ENCODE measurements at regions not wholly inside any gene's neighbourhood (a gene's known extent, or its start where the extent isn't known, plus 50 kb on each side); places are given as distances from the start of the nearest gene placed in this dataset.
"Not testable (repeated sequence)": the region's sequence is repeated elsewhere in the genome, so short reads cannot be mapped to it uniquely, and the experiment has no call there.

DNA sequence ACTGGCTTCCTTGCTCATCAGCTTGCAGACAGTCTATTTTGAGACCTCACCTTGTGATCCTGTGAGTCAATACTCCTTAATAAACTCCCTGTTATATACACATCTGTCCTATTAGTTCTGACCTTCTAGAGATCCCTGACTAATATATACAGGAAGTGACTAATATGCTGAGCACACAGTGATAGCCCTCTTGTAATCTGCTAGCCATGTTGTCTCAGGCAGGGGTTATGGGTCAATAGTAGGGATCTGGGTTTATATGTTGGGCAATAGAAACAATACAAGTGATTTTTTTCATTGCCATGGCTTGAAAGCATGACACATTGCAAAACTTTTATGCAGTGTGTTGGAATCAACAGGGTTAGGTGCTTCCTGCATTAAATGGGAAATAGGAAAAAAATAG lies 562.2 kb downstream of the GALC start:
- DNase-seq (ENCODE audit: low spot score): no peak

DNA sequence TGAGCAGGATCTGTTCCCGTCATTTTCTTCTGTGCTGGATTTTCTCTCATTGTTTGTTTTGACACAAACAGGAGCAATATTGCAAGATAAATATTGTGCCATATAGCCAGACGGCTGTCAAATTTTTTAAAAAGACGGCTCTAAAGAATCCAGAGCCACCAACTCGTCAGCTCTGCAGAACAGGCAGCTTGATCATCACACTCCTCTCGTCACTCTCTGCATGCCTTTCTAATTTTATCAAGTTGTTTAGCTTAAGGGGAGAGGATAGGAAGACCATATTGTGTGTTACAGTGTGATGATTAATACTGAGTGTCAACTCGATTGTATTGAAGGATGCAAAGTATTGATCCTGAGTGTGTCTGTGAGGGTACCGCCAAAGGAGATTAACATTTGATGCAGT lies 562.8 kb downstream of the GALC start:
- DNase-seq (ENCODE audit: low spot score): no peak

DNA sequence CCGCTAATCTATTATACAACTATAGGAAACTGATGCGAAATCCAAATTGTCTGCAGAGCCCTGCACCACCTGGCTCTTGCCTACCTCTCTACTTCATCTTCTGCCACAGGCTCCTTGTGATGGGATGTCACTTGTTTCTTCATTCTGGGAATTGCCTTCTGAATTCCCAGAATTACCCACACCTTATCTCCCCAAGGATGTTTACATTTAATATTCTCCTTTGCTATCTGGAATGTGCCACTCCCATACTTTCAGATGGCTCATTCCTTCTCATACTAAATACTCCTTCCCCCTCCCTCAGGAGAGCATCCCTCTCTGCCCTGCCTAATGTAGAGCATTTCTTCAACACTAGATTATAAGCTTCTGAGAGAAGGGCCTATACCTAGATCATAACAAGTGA lies 573.1 kb downstream of the GALC start:
- DNase-seq (ENCODE audit: low spot score): no peak

DNA sequence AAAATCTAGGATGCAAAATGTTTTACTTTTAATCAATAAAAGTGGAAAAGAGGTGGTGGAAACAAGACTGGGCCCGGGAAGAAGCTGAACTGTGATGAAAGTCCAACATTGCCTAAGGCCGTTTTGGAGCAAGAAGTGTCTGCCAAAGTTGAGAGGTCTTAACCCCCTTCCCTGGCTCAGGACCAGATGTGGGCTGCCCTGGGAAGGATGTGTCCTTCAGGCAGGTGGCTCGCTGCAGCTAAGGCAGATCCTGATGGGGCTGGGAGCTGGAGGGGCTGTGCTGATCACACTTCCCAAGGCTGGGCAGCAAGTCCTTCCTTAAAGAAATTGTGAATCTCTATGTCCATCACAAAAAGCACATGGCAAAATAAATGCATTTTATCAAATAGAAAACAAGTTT lies 581.6 kb downstream of the GALC start:
- DNase-seq (ENCODE audit: low spot score): no peak

DNA sequence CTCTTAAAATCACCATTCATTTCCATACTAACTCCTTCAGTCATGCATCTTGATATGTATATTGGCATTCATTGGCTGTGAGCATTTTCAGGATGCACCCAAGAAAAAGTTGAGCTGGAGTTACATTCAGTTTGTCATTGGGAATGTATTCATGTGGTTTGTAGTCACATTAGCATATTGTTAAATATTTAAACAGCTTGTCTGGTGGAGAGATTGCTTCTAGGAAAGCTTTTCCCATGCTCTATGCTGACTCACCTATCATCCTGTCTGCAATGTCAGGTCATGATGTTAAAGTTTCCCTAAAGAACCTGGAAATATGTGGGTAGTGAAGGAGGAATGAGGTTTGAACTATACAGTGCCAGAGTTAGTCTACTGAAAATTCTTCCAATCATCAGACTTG lies 583.6 kb downstream of the GALC start:
- DNase-seq (ENCODE audit: low spot score): no peak

DNA sequence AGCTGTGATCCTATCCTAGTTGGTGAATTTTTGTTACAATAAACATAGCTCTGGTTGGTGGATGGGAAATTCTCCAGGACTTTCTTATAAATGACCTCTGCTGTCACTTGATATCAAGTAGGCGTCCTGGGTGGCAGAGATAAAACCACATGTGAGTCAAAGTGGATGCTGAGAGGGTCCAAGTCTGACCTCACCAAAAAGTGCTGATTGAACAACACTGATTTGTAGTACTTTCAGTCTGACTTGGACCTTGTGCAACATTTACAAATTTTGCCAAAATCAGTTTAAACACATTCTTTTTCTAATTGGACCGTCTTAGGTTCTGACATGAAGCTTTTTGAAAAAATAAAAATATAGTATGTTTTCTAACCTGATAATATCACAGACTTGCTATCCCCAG lies 585.6 kb downstream of the GALC start:
- DNase-seq (ENCODE audit: low spot score): no peak

DNA sequence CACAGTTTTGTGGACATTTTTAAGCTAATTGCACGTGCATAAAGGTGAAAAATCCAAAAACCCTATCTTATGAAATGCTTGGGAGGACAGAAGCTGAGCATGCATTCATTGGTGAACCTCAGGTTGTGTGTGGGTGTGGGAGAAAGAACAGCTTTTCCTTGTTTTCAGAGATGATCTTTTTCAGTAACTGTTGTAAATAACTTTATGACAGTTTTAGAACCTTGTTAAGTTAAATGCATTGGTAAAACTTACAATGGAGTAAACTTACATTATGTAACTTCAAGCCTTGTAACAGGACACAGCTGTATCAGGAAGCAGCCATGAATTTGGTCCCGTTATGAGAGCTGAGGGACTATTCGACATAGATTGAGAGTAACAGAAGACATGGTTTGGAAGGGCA lies 587.4 kb downstream of the GALC start:
- no peak for DNase-seq (ENCODE audit: low spot score)

DNA sequence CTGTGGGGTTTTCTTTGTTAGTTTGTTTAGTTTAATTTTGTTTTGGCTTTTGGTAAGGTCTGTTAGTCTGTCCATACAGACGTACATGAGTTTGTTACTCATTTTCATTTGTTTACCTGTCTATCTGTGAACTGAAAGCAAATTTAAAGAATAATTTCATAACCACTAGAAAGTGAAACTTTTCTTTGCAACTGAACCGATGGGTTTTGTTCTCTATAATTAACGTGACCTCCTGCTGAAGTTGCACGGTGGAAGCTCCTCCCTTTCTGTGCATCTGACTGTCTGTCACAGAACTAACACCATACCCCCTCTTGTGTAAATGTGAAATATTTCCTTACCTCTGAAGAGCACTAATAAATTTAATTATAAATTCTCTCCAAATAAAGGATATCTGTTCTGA lies 595.5 kb downstream of the GALC start:
- no peak for DNase-seq (ENCODE audit: low spot score)

DNA sequence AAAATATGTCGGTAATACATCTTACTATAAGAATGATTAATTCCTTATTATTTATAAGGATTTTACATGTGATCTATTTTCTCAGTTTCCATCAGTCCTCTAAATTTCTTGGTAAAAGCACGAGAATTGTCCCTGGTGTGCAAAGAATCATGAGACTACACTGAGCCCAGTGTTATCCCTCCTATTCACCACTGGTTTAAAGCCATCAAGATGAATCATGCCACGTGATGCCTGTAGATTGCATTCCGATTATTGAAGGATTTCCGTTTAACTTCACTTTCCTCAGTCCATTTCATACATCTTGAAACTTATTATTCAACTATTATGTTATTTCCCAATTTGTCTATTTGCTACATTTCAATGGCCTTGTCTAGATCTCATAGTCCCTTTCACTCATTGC lies 601.9 kb downstream of the GALC start:
- no peak for DNase-seq (ENCODE audit: low spot score)

DNA sequence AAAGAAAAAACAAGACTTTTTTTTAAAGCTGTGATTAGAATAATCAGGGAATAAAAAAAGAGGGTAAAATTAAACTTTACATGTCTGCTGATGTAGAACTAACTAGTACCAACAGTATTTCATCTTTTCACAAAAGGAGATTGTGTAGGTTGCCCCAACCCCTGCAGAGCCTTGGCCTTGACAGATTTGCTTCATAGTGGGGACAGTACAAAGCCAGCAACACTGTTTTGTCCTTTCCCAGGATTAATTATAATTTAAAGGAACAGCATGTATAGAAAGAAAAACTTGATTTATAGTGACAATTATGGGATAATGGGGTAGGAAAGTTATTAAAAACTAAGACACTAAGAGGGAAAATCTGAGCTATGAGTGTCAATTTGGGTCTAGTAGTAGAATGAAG lies 604.0 kb downstream of the GALC start:
- no peak for DNase-seq (ENCODE audit: low spot score)

DNA sequence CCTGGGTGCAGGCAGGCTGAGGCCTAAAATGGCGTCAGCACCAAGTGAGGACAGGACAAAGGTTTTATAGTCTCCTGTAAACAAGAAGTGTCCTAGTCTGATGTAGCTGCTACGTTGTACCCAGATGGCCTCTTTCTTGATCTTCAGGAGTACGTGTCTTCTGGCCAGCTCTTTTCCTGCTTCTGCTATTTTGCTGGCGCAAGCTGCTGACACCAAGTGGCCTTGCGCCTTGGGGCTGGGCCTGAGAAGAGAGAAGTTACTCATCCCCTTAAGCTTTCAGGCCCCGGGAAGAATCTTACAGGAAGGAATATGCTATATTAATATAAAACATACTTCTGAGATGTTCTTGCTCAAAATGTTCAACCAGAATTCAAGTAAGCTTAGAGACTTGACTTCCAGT lies 605.2 kb downstream of the GALC start:
- no peak for DNase-seq (ENCODE audit: low spot score)

DNA sequence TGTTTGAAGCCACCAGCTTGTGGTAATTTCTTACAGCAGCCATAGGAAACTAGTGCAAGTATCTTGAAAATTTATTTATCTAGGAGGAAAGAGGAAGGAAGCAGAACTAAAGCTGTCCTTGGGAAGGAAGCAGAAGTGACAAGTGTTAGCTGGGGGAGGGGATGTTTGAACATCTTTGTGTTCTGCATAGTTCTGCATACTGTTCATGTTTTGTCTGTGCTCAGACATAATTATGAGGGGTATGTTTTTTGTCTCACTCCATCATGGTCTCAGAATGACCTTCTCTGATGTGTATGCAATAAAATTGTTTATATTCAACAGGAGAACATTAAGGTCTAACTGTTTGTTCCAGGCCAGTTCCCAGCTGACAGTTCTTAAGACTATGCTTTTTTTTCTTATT lies 606.5 kb downstream of the GALC start:
- no peak for DNase-seq (ENCODE audit: low spot score)

DNA sequence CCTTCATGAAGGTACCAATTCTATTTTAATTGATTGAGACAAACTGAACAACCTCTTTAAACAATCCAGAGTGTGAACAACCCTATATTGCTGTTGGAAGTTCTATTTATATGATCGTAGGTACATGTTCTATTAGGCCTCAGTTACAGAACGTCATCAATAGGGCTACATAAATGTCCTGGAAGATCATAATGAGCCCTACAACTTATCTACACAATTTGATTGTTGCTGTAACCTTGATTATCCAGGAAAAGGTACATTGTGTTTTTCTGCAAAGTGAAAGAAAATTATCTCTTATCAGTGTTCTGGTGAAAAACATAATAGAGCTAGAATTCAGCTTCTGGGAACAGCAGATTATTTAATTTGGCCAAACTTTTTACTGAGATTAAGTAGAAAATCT lies 612.9 kb downstream of the GALC start:
- DNase-seq (ENCODE audit: low spot score): no peak

DNA sequence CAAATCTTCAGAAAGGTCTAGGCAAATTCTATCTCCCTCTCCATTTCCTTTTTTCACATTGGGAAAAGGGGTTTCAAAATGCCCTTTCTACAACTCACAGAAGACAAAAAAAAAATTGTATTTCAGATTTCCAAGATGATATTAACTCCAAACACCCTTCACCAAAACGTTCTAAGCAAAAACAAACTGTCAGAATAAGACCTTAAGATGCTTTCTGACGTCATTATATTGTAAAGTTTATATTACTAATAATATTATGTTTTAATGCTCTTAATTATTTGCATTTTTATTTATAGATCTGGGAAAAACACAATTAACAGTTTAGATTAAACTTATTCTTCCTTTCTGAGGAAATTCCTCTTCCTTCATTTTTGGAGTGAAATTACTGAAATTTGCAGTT lies 624.2 kb downstream of the GALC start:
- DNase-seq (ENCODE audit: low spot score): no peak

DNA sequence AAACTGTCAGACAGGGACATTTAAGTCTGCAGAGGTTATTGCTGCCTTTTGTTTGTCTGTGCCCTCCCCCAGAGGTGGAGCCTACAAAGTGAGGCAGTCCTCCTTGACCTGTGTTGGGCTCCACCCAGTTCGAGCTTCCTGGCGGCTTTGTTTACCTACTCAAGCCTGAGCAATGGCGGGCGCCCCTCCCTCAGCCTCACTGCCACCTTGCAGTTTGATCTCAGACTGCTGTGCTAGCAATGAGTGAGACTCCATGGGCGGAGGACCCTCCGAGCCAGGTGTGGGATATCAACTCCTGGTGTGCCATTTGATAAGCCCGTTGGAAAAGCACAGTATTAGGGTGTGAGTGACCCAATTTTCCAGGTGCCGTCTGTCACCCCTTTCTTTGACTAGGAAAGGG lies 632.7 kb downstream of the GALC start:
- DNase-seq (ENCODE audit: low spot score): not testable (repeated sequence)

DNA sequence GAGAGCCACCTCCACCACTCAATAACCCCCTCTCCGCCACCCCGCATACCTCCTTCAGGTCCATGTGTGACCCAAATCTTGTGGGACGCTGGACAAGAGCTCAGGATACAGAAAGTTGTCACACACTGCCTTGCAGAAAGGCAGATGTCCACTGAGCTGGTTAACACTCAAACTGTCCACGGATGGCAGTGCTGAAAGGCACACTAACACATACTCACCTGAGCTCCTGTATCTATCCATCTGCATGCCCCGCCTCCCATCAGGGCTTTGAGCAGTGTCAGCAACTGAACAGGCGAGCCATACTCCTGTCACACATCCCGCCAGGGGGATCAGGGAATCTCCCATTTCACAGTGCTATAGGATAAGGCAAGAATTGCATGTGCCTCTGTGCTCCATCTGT lies 642.0 kb downstream of the GALC start:
- DNase-seq (ENCODE audit: low spot score): no peak

DNA sequence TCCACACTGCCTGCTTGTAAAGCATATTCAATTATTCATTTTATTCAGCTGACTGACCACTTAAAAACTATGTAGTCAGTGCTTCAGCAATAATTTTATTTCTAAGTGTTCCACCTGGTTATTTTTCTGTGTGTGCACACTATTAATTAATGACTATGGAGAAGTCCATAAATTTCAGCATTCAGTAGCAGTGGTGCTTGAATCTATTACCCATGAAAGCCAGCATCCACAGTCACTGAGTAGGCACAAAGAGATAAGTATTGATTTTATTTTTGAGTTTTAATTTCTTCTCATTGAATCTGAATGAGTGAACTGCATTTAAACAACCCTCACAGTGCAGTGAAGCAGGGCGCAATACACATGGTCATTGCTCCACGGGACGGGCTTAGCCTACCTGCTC lies 643.1 kb downstream of the GALC start:
- DNase-seq (ENCODE audit: low spot score): no peak

DNA sequence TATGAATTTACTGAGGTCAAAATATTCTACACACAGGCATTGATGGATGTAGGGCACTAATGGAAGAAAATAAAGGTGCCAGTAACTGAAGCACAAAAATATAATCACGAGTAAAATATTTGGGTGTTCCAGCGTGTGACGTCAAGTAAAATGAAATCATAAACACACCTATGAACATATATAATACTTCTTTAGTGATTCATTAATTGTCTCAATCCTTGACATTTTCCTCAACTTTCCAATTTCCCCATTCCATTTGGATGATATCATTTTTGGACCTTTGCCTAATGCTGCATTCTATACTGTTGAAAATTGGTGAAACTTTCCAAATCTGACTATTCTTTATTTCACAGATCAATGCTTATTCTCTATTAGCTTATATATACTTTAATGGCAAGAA lies 649.3 kb downstream of the GALC start:
- no peak for DNase-seq (ENCODE audit: low spot score)

DNA sequence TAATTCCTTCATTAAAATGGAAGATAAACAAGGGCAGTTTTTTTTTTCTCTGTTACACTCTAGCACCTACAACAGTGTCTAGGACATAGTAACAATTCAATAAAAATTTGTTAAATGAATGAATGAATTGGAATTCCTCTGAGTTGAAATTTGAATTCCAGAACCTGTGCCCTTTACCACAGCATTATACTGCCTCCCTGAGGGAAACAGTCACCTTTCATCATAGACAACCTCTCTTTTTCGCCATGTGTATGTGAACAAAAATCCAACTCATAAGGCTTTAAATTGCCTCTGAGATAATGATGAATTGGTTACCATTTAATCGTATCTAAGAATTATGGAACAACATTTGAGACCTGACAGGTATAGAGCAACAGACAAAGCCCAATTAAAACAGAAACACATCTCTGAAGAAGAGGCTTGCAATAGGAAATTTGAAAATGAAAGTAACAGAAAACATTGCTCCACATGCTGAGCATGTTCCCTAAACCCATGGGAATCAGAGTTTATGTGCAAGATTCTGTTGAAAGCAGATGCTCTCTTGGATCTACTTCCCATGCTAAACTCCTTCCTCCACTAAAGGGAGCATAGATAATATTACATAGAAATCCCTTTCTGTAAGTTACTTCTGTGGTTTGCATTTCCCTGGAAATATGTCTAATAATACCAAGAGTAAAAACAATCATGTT lies 657.8 kb downstream of the GALC start:
- peak; percentile 28 for DNase-seq (ENCODE audit: low spot score)

DNA sequence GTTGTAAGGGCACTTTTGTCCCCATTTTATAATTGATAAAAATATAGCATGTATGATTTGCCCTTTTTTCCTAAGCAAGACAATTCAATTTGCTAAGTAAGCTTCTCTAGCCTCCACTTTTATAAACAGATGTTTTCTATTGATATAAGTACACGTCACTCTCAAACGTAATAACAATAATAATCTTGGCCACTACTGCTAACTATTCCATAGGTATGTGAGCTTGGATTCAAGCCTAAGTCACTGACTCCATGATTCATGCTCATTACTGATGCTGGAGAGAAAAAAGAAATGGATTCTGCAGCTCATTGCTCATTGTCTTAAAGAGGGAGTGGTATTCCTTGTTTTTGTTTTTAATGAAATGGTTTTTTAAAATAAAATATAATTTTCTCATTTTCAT lies 661.0 kb downstream of the GALC start:
- DNase-seq (ENCODE audit: low spot score): peak; percentile 33

DNA sequence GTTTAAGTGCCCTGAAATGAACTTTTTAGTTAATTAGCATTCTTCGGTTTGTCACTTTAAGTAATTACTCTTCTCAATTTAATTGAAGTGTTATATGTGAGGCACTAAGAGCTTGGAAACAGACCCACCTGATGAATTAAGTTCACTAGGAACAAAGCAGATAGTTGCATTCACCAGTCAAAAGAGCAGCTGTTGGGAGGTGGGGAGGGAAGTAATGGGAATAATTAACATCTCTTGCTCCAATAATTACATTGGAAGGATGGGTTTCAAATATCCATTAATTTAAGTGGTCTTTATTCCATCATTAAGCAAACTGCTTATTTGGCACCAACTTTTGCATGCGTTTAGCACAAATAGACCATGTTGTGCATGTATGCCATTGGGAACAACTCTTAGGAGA lies 667.2 kb downstream of the GALC start:
- DNase-seq (ENCODE audit: low spot score): no peak

DNA sequence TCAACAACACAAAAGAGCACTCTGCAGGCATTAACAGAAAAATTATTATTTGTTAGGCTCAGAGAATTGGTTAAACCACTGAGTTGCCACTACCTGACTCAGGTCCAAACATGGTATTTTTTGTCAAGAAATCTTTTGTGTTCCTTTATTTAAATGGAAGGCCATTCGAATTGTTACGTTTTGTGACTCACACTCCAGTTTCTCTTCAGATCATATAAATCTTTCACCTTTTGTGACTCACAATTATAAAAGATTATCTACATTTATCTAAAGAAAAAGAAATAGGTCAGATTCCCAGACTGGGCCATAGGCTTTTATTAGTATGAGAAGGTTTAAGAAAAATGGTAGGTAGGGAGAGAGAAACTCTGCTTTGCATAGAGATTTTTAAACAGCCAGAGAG lies 669.8 kb downstream of the GALC start:
- no peak for DNase-seq (ENCODE audit: low spot score)

DNA sequence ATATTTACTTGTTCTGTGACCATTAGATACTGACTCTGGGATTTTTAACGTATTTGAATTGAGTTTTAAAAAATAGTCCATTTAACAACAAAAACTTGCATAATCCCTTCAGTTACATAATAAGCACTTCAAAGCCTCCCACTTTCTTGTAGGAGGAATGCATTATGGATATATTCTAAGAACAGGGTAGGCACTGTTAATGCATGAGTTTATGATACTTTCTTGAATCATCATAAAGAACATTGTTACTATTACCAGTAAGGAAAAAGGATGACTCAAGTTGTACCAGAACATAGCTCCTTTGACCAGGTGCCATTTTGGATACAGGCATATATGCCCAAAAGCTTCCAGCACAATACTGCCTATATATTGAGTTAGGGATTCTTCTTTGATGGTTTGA lies 671.4 kb downstream of the GALC start:
- DNase-seq (ENCODE audit: low spot score): no peak

DNA sequence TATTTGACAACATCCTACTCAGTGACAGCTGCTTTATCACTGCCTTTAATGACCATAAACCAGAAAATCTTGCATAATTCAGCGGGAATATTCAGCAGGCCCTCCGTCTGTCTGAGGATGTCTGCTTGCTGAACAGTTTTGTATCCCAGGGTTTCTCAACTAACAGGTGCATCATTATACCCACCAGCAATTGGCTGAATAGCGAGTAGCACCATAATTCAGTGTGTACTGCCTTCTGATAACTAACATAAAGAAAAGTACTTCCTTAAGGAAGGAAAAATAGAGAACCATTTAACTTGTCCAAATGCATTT lies 680.1 kb downstream of the GALC start:
- DNase-seq (ENCODE audit: low spot score): no peak

Measured in AG20443 (cell line).